GM23248 (cell line): ENCODE measurements at regions not wholly inside any gene's neighbourhood (a gene's known extent, or its start where the extent isn't known, plus 50 kb on each side); places are given as distances from the start of the nearest gene placed in this dataset.

Experiments used
- EZH2 ChIP-seq: fragments of 200-600 bp; sonication (generic); IDR thresholded peaks from 2 replicates; pipeline ENCODE4 v1.6.1; 2018; ENCODE audit warnings: antibody characterized with exemption, mild to moderate bottlenecking; ENCODE audit not compliant: insufficient read depth, poor library complexity, severe bottlenecking
- EZH2phosphoT487 ChIP-seq: fragments of 200-600 bp; sonication (generic); IDR thresholded peaks from 2 replicates; pipeline ENCODE4 v1.6.1; 2018; ENCODE audit warnings: antibody characterized with exemption, moderate library complexity, mild to moderate bottlenecking, low read depth; ENCODE audit not compliant: insufficient read depth

DNA sequence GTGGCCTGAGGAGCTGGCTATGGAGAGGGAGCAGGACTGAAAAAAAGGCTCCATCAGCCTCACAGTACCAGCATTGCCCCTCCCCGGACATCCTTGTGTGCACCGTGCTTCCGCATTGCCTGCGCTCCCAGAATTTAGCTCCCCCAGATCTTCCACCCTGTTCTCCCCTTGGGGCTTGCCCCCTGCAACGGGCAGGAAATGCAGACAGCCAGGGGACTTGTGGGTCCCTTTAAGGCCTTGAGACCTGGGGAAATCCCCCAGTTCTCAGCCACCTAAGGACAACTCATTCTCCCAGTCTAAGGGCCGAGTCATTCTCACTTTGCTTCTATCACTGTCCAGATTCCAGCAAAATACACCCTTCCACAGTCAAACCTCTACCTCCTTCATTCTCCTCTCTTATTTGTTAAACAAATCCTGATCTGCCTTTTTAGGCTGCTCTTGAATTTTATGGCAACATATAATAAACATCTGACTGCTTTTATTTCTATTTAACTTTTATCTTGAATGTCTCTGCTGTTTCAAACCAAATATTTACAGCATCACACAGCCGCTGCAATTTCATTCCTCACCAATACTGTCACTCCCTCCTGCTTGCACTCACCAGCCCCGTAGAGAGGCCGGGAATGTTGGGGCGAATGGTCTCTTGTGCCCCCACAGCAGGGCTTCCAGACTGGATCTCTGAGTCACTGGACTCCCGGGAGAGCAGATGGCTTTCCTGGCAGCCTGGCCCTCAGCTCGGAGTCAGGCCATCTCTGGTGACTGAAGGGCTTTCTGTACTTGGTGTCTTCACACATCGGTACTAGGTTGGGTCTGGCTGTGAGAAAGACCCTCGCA, 221.9 kb downstream of the TSHZ3 start:
- TF ChIP-seq EZH2 = no peak
- TF ChIP-seq EZH2phosphoT487 = 0 out of 2 replicates have a peak, but pooled peaks have one; percentile 53
